ENCODE measurements at regions not wholly inside any gene's neighbourhood (a gene's known extent, or its start where the extent isn't known, plus 50 kb on each side); places are given as distances from the start of the nearest gene placed in this dataset.

- no peak overlapping the region for H3K4me3 ChIP-seq (ENCODE audit: low read depth, low read length)
- H3K27me3 ChIP-seq (ENCODE audit: control insufficient read depth, insufficient read depth, low read length), result peaks cover 12% of the 10 kb centered on the region
- TF ChIP-seq CTCF (IDR thresholded peaks at IDR 0.05; ENCODE audit: insufficient read depth, low read length, poor library complexity, severe bottlenecking), result no peak
- DNase-seq (ENCODE audit: low read depth), result no peak
- H3K36me3 ChIP-seq (ENCODE audit: control insufficient read depth, insufficient read depth, low read length), result no peaks in the 10 kb centered on the region
Measured at GRCh38 chr10:78616125-78616695, 452.6 kb upstream of the ZMIZ1 start.

- TF ChIP-seq CTCF (IDR thresholded peaks at IDR 0.05; ENCODE audit: insufficient read depth, low read length, poor library complexity, severe bottlenecking), result no peak
- Histone ChIP-seq H3K27me3 (ENCODE audit: control insufficient read depth, insufficient read depth, low read length) (peaks cover 12% of the 10 kb centered on the region), H3K4me3 (ENCODE audit: low read depth, low read length) (no peak overlapping the region), H3K36me3 (ENCODE audit: control insufficient read depth, insufficient read depth, low read length) (no peaks in the 10 kb centered on the region)
- no peak for DNase-seq (ENCODE audit: low read depth)
Measured at GRCh38 chr10:78617115-78617514, 451.7 kb upstream of the ZMIZ1 start.

GRCh38 chr10:78617631-78618030 lies 451.1 kb upstream of the ZMIZ1 start:
- Histone ChIP-seq H3K36me3 (ENCODE audit: control insufficient read depth, insufficient read depth, low read length) (no peaks in the 10 kb centered on the region), H3K4me3 (ENCODE audit: low read depth, low read length) (no peak overlapping the region), H3K27me3 (ENCODE audit: control insufficient read depth, insufficient read depth, low read length) (peaks cover 11% of the 10 kb centered on the region)
- no peak for TF ChIP-seq CTCF (IDR thresholded peaks at IDR 0.05; ENCODE audit: insufficient read depth, low read length, poor library complexity, severe bottlenecking)
- DNase-seq (ENCODE audit: low read depth), result no peak

- TF ChIP-seq CTCF (IDR thresholded peaks at IDR 0.05; ENCODE audit: insufficient read depth, low read length, poor library complexity, severe bottlenecking), result no peak
- no peak overlapping the region for H3K4me3 ChIP-seq (ENCODE audit: low read depth, low read length)
- DNase-seq (ENCODE audit: low read depth), result no peak
- no peaks in the 10 kb centered on the region for H3K36me3 ChIP-seq (ENCODE audit: control insufficient read depth, insufficient read depth, low read length)
- H3K27me3 ChIP-seq (ENCODE audit: control insufficient read depth, insufficient read depth, low read length), result peaks cover 7% of the 10 kb centered on the region
Measured at GRCh38 chr10:78618050-78618449, 450.7 kb upstream of the ZMIZ1 start.

- no peak for DNase-seq (ENCODE audit: low read depth)
- Histone ChIP-seq H3K27me3 (ENCODE audit: control insufficient read depth, insufficient read depth, low read length) (peaks cover 7% of the 10 kb centered on the region), H3K4me3 (ENCODE audit: low read depth, low read length) (no peak overlapping the region), H3K36me3 (ENCODE audit: control insufficient read depth, insufficient read depth, low read length) (no peaks in the 10 kb centered on the region)
- TF ChIP-seq CTCF (IDR thresholded peaks at IDR 0.05; ENCODE audit: insufficient read depth, low read length, poor library complexity, severe bottlenecking), result no peak
Measured at GRCh38 chr10:78619115-78619851, 449.5 kb upstream of the ZMIZ1 start.

- H3K27me3 ChIP-seq (ENCODE audit: control insufficient read depth, insufficient read depth, low read length), result peaks cover 5% of the 10 kb centered on the region
- TF ChIP-seq CTCF (IDR thresholded peaks at IDR 0.05; ENCODE audit: insufficient read depth, low read length, poor library complexity, severe bottlenecking), result no peak
- H3K4me3 ChIP-seq (ENCODE audit: low read depth, low read length), result no peak overlapping the region
- no peaks in the 10 kb centered on the region for H3K36me3 ChIP-seq (ENCODE audit: control insufficient read depth, insufficient read depth, low read length)
- DNase-seq (ENCODE audit: low read depth), result no peak
Measured at GRCh38 chr10:78619896-78620295, 448.9 kb upstream of the ZMIZ1 start.
